Endodermal cell (in vitro differentiated cells): ENCODE measurements at regions not wholly inside any gene's neighbourhood (a gene's known extent, or its start where the extent isn't known, plus 50 kb on each side); places are given as distances from the start of the nearest gene placed in this dataset.

Experiments used
- DNase-seq: peaks from one replicate; pipeline ENCODE4 v3.0.0-alpha.2; 2017
- H3K27ac ChIP-seq: 2 replicates; pipeline ENCODE4 v1.5.1; 2013; ENCODE audit warnings: mild to moderate bottlenecking, low read depth, low read length, moderate library complexity
- H3K27me3 ChIP-seq: 2 replicates; pipeline ENCODE4 v1.6.1; 2013; ENCODE audit warnings: mild to moderate bottlenecking, low read length, moderate library complexity; ENCODE audit not compliant: insufficient read depth, control insufficient read depth, poor library complexity, severe bottlenecking
- H3K36me3 ChIP-seq: 2 replicates; pipeline ENCODE4 v1.7.0; 2013; ENCODE audit warnings: mild to moderate bottlenecking, low read length, moderate library complexity; ENCODE audit not compliant: control insufficient read depth, insufficient read depth
- H3K4me1 ChIP-seq: one replicate; pipeline ENCODE4 v1.7.0; 2013; ENCODE audit warnings: low read length; ENCODE audit not compliant: control insufficient read depth, insufficient read depth
- H3K4me3 ChIP-seq: 2 replicates; pipeline ENCODE4 v1.5.1; 2013; ENCODE audit warnings: mild to moderate bottlenecking, low read length, moderate library complexity
- H3K9ac ChIP-seq: 2 replicates; pipeline ENCODE4 v1.6.1; 2013; ENCODE audit warnings: mild to moderate bottlenecking, low read length, moderate library complexity; ENCODE audit not compliant: poor library complexity, severe bottlenecking; ENCODE audit errors: extremely low read depth
- H3K9me3 ChIP-seq: 2 replicates; pipeline ENCODE4 v1.6.1; 2013; ENCODE audit warnings: mild to moderate bottlenecking, low read length, moderate library complexity; ENCODE audit not compliant: control insufficient read depth
- H3K27ac Mint-ChIP-seq: 2 replicates; pipeline ENCODE4 v1.8.0; 2020; ENCODE audit warnings: mixed read lengths
- H3K27me3 Mint-ChIP-seq: 2 replicates; pipeline ENCODE4 v1.8.0; 2021; ENCODE audit warnings: mild to moderate bottlenecking, mixed read lengths; ENCODE audit not compliant: insufficient read depth
- H3K36me3 Mint-ChIP-seq: 2 replicates; pipeline ENCODE4 v1.8.0; 2020; ENCODE audit warnings: low read depth, mixed read lengths
- H3K4me1 Mint-ChIP-seq: 2 replicates; pipeline ENCODE4 v1.8.0; 2020; ENCODE audit warnings: mixed read lengths
- H3K4me3 Mint-ChIP-seq: 2 replicates; pipeline ENCODE4 v1.8.0; 2020; ENCODE audit warnings: mild to moderate bottlenecking, moderate library complexity, mixed read lengths
- H3K9me3 Mint-ChIP-seq: 2 replicates; pipeline ENCODE4 v1.8.0; 2020; ENCODE audit warnings: mild to moderate bottlenecking, mixed read lengths
- WGBS, 2 experiments: methylation state at CpG; one replicate each; pipeline versions ENCODE4 v1.1.5 to v1.1.7; 2013; ENCODE audit warnings: missing lambda C conversion rate in 2 of 2, mixed read lengths in 1 of 2; ENCODE audit not compliant: insufficient coverage in 1 of 2, insufficient read length in 1 of 2; 5-methylcytosine and 5-hydroxymethylcytosine counted together
- TF ChIP-seq, protein P1 (sequence below): fragments of 200-600 bp; sonication (generic); conservative IDR thresholded peaks from 2 replicates; pipeline ENCODE4 v1.5.0; 2021; ENCODE audit warnings: antibody characterized with exemption, mild to moderate bottlenecking

DNA sequence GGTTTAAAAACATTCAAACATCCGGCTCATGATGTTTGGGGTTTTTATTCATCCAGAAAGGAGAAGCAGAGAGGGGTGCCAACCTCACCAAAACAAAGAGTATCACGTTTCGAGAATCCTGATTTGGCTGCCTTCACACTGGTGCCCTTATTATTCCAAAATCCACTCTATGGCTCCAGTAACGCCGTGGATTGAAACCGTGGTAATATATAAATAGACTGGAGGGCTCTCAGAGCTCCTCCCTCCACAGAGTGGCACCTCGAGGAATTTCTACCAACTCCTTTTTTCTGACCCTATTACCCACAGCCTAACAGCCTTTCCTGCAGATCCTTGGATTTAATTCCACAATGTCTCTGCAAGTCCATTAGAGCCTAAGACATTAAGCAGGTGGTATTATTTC lies 353.6 kb downstream of the CRPPA start:
- Histone ChIP-seq H3K9ac (no peak overlapping the region), H3K36me3 (no peaks in the 10 kb centered on the region), H3K9me3 (no peaks in the 10 kb centered on the region), H3K27me3 (no peaks in the 10 kb centered on the region), H3K4me3 (no peak overlapping the region), H3K4me1 (no peaks in the 10 kb centered on the region), H3K27ac (no peak overlapping the region)
- peaks cover 9% of the 10 kb centered on the region for H3K4me1 Mint-ChIP-seq
- no peaks in the 10 kb centered on the region for H3K27me3 Mint-ChIP-seq
- H3K36me3 Mint-ChIP-seq = no peaks in the 10 kb centered on the region
- no peak for DNase-seq
- TF ChIP-seq, protein P1, sequence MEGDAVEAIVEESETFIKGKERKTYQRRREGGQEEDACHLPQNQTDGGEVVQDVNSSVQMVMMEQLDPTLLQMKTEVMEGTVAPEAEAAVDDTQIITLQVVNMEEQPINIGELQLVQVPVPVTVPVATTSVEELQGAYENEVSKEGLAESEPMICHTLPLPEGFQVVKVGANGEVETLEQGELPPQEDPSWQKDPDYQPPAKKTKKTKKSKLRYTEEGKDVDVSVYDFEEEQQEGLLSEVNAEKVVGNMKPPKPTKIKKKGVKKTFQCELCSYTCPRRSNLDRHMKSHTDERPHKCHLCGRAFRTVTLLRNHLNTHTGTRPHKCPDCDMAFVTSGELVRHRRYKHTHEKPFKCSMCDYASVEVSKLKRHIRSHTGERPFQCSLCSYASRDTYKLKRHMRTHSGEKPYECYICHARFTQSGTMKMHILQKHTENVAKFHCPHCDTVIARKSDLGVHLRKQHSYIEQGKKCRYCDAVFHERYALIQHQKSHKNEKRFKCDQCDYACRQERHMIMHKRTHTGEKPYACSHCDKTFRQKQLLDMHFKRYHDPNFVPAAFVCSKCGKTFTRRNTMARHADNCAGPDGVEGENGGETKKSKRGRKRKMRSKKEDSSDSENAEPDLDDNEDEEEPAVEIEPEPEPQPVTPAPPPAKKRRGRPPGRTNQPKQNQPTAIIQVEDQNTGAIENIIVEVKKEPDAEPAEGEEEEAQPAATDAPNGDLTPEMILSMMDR = no peak
- no peak overlapping the region for H3K27ac Mint-ChIP-seq
- WGBS, 2 experiments = 73 to 81% methylated on average over 5 to 7 of the region's 7 CpGs
- no peaks in the 10 kb centered on the region for H3K9me3 Mint-ChIP-seq
- H3K4me3 Mint-ChIP-seq = no peak overlapping the region

DNA sequence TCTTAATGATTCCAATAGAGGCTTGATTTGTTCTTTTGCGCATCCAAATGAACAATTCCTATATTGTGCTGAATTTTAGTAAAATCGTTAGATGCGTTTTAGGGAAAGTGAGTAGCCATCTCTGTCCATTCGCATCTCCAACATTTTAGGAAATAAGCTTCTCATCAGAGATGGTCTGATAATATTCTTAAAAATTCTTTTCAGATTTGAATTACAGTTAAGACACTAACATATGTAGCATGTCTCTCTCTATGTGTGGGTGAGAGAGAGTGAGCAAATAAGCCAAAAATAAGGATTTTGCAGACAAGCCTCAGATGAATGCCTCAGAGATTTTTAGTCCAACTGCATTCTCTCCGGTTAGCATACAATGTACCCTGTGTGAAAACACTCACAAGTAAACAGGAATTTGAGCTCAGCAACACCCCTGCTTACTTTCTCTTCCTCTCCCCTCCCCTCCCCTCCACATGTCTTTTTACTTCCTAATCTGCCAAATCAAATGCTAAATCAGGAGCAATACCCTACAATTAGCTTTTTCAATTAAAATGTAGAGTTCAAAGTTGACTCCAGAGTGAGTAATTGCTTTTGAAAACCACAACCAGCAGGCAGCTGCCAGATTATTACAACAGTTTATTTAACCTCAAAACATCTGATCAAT lies 354.4 kb downstream of the CRPPA start:
- H3K9me3 ChIP-seq = no peaks in the 10 kb centered on the region
- no peak for DNase-seq
- H3K27me3 ChIP-seq = no peaks in the 10 kb centered on the region
- H3K4me1 ChIP-seq = no peaks in the 10 kb centered on the region
- H3K9ac ChIP-seq = no peak overlapping the region
- Mint-ChIP-seq H3K27me3 (no peaks in the 10 kb centered on the region), H3K36me3 (no peaks in the 10 kb centered on the region), H3K9me3 (no peaks in the 10 kb centered on the region), H3K4me3 (no peak overlapping the region), H3K27ac (no peak overlapping the region), H3K4me1 (peaks cover 9% of the 10 kb centered on the region)
- TF ChIP-seq, protein P1 = no peak
- WGBS, 2 experiments = 79 to 85% methylated on average over 5 of the region's 5 CpGs
- H3K27ac ChIP-seq = no peak overlapping the region
- H3K36me3 ChIP-seq = no peaks in the 10 kb centered on the region
- no peak overlapping the region for H3K4me3 ChIP-seq

DNA sequence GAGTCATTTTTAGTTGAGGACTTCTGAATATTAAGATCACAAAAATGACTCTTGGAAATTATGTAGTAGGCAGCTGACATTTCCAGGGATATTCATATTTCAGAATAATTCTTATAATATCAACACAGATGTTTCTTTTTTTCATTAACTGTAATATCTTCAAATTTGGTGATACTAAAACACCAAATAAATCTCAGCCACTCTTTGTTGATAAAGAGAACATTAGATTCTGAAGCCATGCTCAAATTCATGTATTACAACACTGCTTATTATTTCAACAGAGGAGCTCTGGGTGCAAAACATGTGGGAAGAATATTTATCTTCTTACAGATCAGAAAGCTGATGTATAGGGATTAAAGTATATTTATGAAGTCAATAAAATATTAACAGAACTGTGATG lies 355.4 kb downstream of the CRPPA start:
- no peak overlapping the region for H3K4me3 Mint-ChIP-seq
- TF ChIP-seq, protein P1 = no peak
- H3K36me3 Mint-ChIP-seq = no peaks in the 10 kb centered on the region
- Histone ChIP-seq H3K4me1 (no peaks in the 10 kb centered on the region), H3K36me3 (no peaks in the 10 kb centered on the region), H3K9me3 (no peaks in the 10 kb centered on the region), H3K27ac (no peak overlapping the region), H3K9ac (no peak overlapping the region), H3K27me3 (no peaks in the 10 kb centered on the region), H3K4me3 (no peak overlapping the region)
- DNase-seq = no peak
- peaks cover 9% of the 10 kb centered on the region for H3K4me1 Mint-ChIP-seq
- no peaks in the 10 kb centered on the region for H3K9me3 Mint-ChIP-seq
- H3K27ac Mint-ChIP-seq = no peak overlapping the region
- H3K27me3 Mint-ChIP-seq = no peaks in the 10 kb centered on the region
